ENCODE measurements at regions not wholly inside any gene's neighbourhood (a gene's known extent, or its start where the extent isn't known, plus 50 kb on each side); places are given as distances from the start of the nearest gene placed in this dataset.

DNA sequence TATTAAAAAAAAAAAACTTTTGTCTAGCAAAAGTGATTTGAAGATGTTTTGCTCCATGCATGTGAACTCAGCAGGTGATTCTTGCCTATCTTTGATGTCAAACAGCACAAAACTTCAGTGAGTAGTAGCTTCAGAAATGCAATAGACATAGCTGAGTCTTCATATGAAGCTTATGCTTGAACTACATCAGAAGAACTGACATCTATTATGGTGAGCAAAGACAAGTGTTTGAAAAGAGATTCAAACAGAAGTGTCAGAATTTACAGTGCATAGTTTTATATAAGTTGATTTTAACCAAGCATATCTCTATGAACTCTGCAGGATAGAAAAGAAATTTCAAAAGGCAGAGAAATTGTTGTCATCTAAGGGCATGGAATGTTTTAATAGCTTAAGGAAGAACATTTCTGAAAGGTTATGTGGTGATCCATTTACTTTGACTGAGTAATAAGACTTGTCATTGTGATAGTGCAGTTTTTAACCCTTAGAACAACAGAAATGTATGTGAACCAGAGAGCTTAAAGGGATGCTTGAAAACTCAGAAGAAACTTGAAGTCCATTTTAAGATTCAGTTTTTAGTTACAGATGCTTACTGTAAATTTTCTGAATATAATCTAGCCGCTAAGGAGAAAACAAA lies 351.4 kb downstream of the MDFIC start:
- H3K4me1 ChIP-seq (replicated peaks in 1 of 4; ENCODE audit: control insufficient read depth in 3 of 4, insufficient read depth in 4 of 4, low read length in 3 of 4), result no peaks in the 10 kb centered on the region
- H3K23me2 ChIP-seq (ENCODE audit: low read depth, low read length), result no peaks in the 10 kb centered on the region
- CTCF ChIA-PET (ENCODE audit: partially characterized antibody), result no interaction called here
- no peak overlapping the region for H4K8ac ChIP-seq (ENCODE audit: extremely low read depth, insufficient read depth, low read length)
- no peaks in the 10 kb centered on the region for H3K79me1 ChIP-seq (ENCODE audit: low read depth, low read length)
- no peak overlapping the region for H2BK15ac ChIP-seq (ENCODE audit: low read length)
- H3K18ac ChIP-seq (ENCODE audit: extremely low read depth, low read length), result no peak overlapping the region
- no peak overlapping the region for H2AFZ ChIP-seq (ENCODE audit: low read length)
- H3K4ac ChIP-seq (replicated peaks; ENCODE audit: insufficient read length, low read depth, low read length), result no peak overlapping the region
- FAIRE-seq (no peak), DNase-seq (ENCODE audit: low read depth in 1 of 2, low spot score in 2 of 2) (no peak)
- H2BK5ac ChIP-seq (ENCODE audit: low read depth, low read length), result no peak overlapping the region
- no peak overlapping the region for H2BK120ac ChIP-seq (replicated peaks; ENCODE audit: low read depth, low read length)
- H3K56ac ChIP-seq (replicated peaks; ENCODE audit: insufficient read length, low read depth, low read length), result no peak overlapping the region
- no peak overlapping the region for H2AK5ac ChIP-seq (ENCODE audit: low read depth, low read length)
- H3K9ac ChIP-seq (replicated peaks in 1 of 4; ENCODE audit: extremely low read depth in 1 of 4, low read depth in 3 of 4, low read length in 3 of 4), result no peak overlapping the region
- H3K9me3 ChIP-seq (ENCODE audit: insufficient read depth in 2 of 2, low read depth in 1 of 2, low read length in 1 of 2), result no peaks in the 10 kb centered on the region
- no peak overlapping the region for H3K23ac ChIP-seq (ENCODE audit: insufficient read length)
- no peak overlapping the region for H3K4me2 ChIP-seq (ENCODE audit: insufficient read depth in 1 of 2, low read depth in 2 of 2, low read length in 2 of 2)
- no peak overlapping the region for H3K27ac ChIP-seq (ENCODE audit: low read depth, low read length)
- POLR2A ChIA-PET (ENCODE audit: partially characterized antibody), result no interaction called here
- H3K36me3 ChIP-seq (ENCODE audit: control insufficient read depth in 2 of 4, insufficient read depth in 4 of 4, low read length in 3 of 4), result no peaks in the 10 kb centered on the region
- H3K79me2 ChIP-seq (ENCODE audit: control insufficient read depth in 1 of 2, insufficient read depth in 2 of 2, low read length in 2 of 2), result no peaks in the 10 kb centered on the region
- H4K20me1 ChIP-seq (replicated peaks in 1 of 2; ENCODE audit: control insufficient read depth in 1 of 2, insufficient read depth in 2 of 2, low read length in 2 of 2), result no peaks in the 10 kb centered on the region
- H3K4me3 ChIP-seq (ENCODE audit: extremely low read depth in 1 of 4, insufficient read depth in 2 of 4, low read depth in 3 of 4, low read length in 4 of 4), result no peak overlapping the region
- H4K91ac ChIP-seq (replicated peaks; ENCODE audit: insufficient read length, low read length), result no peak overlapping the region
- no peak overlapping the region for H2BK20ac ChIP-seq (ENCODE audit: low read length)
- peaks cover 0 to 1% (median 0%) of the 10 kb centered on the region in 4 experiments; a peak in 1 of 7 replicates for H3K27me3 ChIP-seq (replicated peaks in 1 of 4; ENCODE audit: control insufficient read depth in 3 of 4, extremely low read depth in 1 of 4, insufficient read depth in 3 of 4, low read length in 3 of 4)
- no peak overlapping the region for H2BK12ac ChIP-seq (ENCODE audit: low read depth, low read length)
- no peak overlapping the region for H4K5ac ChIP-seq (ENCODE audit: insufficient read length, low read depth, low read length)
- H3K14ac ChIP-seq (ENCODE audit: insufficient read length), result no peak overlapping the region
- WGBS, 2 experiments (ENCODE audit: extremely low coverage in 1 of 2, insufficient coverage in 1 of 2, insufficient read length in 1 of 2, insufficient replicate concordance in 2 of 2, low coverage in 1 of 2, low lambda C conversion rate in 2 of 2, missing lambda C conversion rate in 1 of 2), result 100% methylated on average over 1 of the region's 1 CpG; no CpG with 5 or more reads in 1 of the 2 experiments
- TF ChIP-seq TCF12 (IDR thresholded peaks at IDR 0.05; ENCODE audit: low read depth, low read length) (no peak), JUN (IDR thresholded peaks at IDR 0.05; ENCODE audit: low read depth, low read length) (no peak), POLR2AphosphoS5 (IDR thresholded peaks at IDR 0.05; ENCODE audit: low read depth, low read length) (no peak), TAF1 (IDR thresholded peaks at IDR 0.05; ENCODE audit: low read depth, low read length) (no peak)
